ENCODE measurements at regions not wholly inside any gene's neighbourhood (a gene's known extent, or its start where the extent isn't known, plus 50 kb on each side); places are given as distances from the start of the nearest gene placed in this dataset.

DNA sequence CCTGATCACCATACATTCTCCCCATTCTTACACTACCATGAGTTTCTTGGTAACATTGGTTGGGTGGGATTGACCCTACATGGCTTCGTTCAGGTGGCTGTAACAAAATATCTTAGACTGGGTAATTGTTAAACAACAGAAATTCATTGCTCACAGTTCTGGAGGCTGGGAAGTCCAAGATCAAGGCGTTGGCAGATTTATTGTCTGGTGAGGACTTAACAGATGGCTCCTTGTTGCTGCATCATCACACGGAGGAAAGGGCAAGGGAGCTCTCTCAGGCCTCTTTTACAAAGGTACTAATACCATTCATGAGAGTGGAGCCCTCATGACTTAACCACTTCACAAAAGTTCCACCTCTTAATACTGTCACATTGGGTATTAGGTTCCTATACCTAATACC lies 116.7 kb upstream of the EGLN3 start (continued):
- TF ChIP-seq, protein P1, sequence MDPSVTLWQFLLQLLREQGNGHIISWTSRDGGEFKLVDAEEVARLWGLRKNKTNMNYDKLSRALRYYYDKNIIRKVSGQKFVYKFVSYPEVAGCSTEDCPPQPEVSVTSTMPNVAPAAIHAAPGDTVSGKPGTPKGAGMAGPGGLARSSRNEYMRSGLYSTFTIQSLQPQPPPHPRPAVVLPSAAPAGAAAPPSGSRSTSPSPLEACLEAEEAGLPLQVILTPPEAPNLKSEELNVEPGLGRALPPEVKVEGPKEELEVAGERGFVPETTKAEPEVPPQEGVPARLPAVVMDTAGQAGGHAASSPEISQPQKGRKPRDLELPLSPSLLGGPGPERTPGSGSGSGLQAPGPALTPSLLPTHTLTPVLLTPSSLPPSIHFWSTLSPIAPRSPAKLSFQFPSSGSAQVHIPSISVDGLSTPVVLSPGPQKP (IDR thresholded peaks at IDR 0.05; ENCODE audit: low read depth, low read length) = no peak
- TF ChIP-seq KDM1A (IDR thresholded peaks at IDR 0.05; ENCODE audit: low read depth) (no peak), PHF8 (IDR thresholded peaks at IDR 0.05; ENCODE audit: borderline replicate concordance, low read depth) (no peak), TFCP2L1 (CRISPR knock-in tag; IDR thresholded peaks at IDR 0.05) (no peak), MYC (IDR thresholded peaks at IDR 0.05; ENCODE audit: borderline replicate concordance, low read length) (no peak), POLR2A (IDR thresholded peaks at IDR 0.05; ENCODE audit: low read length) (no peak), SMC3 (IDR thresholded peaks at IDR 0.05) (no peak), EHMT2 (IDR thresholded peaks at IDR 0.05; ENCODE audit: low read depth) (no peak), CBX2 (IDR thresholded peaks at IDR 0.05; ENCODE audit: borderline replicate concordance, low read depth) (no peak)
- TF ChIP-seq, protein P2, sequence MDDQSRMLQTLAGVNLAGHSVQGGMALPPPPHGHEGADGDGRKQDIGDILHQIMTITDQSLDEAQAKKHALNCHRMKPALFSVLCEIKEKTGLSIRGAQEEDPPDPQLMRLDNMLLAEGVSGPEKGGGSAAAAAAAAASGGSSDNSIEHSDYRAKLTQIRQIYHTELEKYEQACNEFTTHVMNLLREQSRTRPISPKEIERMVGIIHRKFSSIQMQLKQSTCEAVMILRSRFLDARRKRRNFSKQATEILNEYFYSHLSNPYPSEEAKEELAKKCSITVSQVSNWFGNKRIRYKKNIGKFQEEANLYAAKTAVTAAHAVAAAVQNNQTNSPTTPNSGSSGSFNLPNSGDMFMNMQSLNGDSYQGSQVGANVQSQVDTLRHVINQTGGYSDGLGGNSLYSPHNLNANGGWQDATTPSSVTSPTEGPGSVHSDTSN (IDR thresholded peaks at IDR 0.05) = no peak
- TF ChIP-seq, protein P3, sequence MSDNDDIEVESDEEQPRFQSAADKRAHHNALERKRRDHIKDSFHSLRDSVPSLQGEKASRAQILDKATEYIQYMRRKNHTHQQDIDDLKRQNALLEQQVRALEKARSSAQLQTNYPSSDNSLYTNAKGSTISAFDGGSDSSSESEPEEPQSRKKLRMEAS (IDR thresholded peaks at IDR 0.05) = no peak

DNA sequence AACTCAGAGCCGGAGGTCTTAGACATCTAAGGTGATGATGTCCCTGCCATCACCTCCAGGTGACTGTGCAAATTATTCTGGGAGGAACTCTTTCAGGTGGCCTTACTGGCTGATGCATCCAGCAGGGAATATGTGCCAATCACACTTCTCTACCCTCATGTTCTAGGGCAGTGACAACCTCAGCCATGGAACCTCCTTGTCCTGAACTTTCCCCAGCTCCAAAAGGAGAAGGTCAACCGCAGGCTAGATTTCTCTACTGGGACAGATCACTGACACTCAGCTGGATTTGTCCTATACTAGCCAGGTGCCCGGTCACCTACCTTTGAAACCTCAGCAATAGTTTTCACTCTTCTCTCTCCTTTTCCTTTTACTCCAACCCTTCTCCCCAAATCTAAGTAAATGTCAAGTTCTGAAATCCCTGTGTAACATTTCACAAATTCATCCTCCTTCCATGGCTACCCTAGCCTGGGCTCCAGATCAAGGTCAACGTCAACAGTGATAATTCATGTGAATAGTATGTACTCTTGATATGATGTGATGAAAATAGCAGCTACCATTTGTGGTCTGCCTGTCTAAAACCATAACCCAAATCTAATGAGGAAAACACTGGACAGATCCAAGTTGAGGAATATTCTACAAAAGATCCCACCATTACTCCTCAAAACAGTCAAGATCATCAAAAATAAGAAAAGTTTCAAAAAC lies 115.0 kb upstream of the EGLN3 start:
- CTCF ChIA-PET = interaction anchor here (1.5 kb wide), 1 partner anchor 33 kb away, joined by 4 read pairs; no protein-coding TSS in a partner anchor
- no peak for FAIRE-seq

DNA sequence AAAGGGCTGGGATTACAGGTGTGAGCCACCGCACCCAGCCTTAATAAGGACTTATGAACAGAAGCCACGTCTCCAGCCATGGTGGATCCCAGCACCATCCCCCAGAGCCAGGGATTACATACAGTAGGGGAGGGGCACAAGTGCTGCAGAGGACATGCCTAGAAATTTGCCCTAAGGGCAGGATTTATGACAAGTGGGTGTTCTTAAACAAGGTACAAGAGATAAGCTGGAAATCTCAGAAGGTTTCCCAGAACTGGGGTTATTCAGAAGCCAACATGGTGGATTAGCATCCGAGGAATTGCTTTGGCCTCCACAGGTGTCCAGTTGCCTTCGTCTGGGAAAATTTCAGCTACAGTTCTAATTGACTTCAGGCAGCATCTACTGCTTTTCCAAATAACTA lies 114.4 kb upstream of the EGLN3 start:
- FAIRE-seq = no peak
- CTCF ChIA-PET = interaction anchor here (1.3 kb wide), 1 partner anchor 33 kb away, joined by 4 read pairs; no protein-coding TSS in a partner anchor
- Histone ChIP-seq H3K4me2 (no peak overlapping the region), H3K4me3 (no peak overlapping the region), H3K9me3 (no peaks in the 10 kb centered on the region), H3K27ac (no peak overlapping the region; a peak in 1 of 6 replicates), H3K4me1 (peaks cover 34% of the 10 kb centered on the region)
- POLR2A ChIA-PET = no interaction called here
- TF ChIP-seq KDM1A (IDR thresholded peaks at IDR 0.05; ENCODE audit: low read depth) (no peak), ZSCAN20 (CRISPR knock-in tag; IDR thresholded peaks at IDR 0.05) (no peak), PHF8 (IDR thresholded peaks at IDR 0.05; ENCODE audit: borderline replicate concordance, low read depth) (no peak), EHMT2 (IDR thresholded peaks at IDR 0.05; ENCODE audit: low read depth) (no peak)
- WGBS (ENCODE audit: missing lambda C conversion rate) = 83% methylated on average over 4 of the region's 4 CpGs
- DNase-seq (ENCODE audit: low read depth in 1 of 2, low spot score in 1 of 2) = no peak
- no peak for ATAC-seq

More for the DNA sequence above, 115.0 kb upstream of the EGLN3 start:
- WGBS (ENCODE audit: missing lambda C conversion rate) = 90% methylated on average over 4 of the region's 4 CpGs
- H3K9me3 ChIP-seq = no peaks in the 10 kb centered on the region
- POLR2A ChIA-PET = no interaction called here
- DNase-seq (ENCODE audit: low read depth in 1 of 2, low spot score in 1 of 2) = no peak
- H3K27ac ChIP-seq = no peak overlapping the region
- ATAC-seq = no peak
- H3K4me2 ChIP-seq = no peak overlapping the region
- peaks cover 31% of the 10 kb centered on the region for H3K4me1 ChIP-seq
- TF ChIP-seq ZFP36 (IDR thresholded peaks at IDR 0.05; ENCODE audit: borderline replicate concordance, partially characterized antibody) (no peak), CEBPB (IDR thresholded peaks at IDR 0.05) (no peak), MYC (IDR thresholded peaks at IDR 0.05; ENCODE audit: borderline replicate concordance, low read length) (no peak), HDAC2 (IDR thresholded peaks at IDR 0.05) (no peak), TP53 (CRISPR knock-in tag; IDR thresholded peaks at IDR 0.05) (no peak), POLR2AphosphoS2 (conservative IDR thresholded peaks at IDR 0.05; ENCODE audit: low read length) (no peak), KDM1A (IDR thresholded peaks at IDR 0.05; ENCODE audit: low read depth) (no peak), CBX8 (IDR thresholded peaks at IDR 0.05) (no peak), JUN (IDR thresholded peaks at IDR 0.05) (no peak), CBX2 (IDR thresholded peaks at IDR 0.05; ENCODE audit: borderline replicate concordance, low read depth) (no peak), EHF (CRISPR knock-in tag; IDR thresholded peaks at IDR 0.05) (no peak), CHD2 (IDR thresholded peaks at IDR 0.05; ENCODE audit: low read length, partially characterized antibody) (no peak), FOSL2 (IDR thresholded peaks at IDR 0.05) (no peak), FOSL2 (CRISPR knock-in tag; IDR thresholded peaks at IDR 0.05) (no peak), HOXB13 (CRISPR knock-in tag; IDR thresholded peaks at IDR 0.05; ENCODE audit: low read depth) (no peak), FOSB (CRISPR knock-in tag; IDR thresholded peaks at IDR 0.05) (no peak)
- TF ChIP-seq, protein P4, sequence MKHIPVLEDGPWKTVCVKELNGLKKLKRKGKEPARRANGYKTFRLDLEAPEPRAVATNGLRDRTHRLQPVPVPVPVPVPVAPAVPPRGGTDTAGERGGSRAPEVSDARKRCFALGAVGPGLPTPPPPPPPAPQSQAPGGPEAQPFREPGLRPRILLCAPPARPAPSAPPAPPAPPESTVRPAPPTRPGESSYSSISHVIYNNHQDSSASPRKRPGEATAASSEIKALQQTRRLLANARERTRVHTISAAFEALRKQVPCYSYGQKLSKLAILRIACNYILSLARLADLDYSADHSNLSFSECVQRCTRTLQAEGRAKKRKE (CRISPR knock-in tag; IDR thresholded peaks at IDR 0.05; ENCODE audit: low read depth) = no peak
- TF ChIP-seq, protein P5, sequence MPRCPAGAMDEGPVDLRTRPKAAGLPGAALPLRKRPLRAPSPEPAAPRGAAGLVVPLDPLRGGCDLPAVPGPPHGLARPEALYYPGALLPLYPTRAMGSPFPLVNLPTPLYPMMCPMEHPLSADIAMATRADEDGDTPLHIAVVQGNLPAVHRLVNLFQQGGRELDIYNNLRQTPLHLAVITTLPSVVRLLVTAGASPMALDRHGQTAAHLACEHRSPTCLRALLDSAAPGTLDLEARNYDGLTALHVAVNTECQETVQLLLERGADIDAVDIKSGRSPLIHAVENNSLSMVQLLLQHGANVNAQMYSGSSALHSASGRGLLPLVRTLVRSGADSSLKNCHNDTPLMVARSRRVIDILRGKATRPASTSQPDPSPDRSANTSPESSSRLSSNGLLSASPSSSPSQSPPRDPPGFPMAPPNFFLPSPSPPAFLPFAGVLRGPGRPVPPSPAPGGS (IDR thresholded peaks at IDR 0.05) = no peak
- no peak overlapping the region for H3K4me3 ChIP-seq
